ENCODE measurements at regions not wholly inside any gene's neighbourhood (a gene's known extent, or its start where the extent isn't known, plus 50 kb on each side); places are given as distances from the start of the nearest gene placed in this dataset.

GRCh38 chr1:60670302-60670701 lies 412.1 kb upstream of the NFIA start:
- TF ChIP-seq CTCF (IDR thresholded peaks at IDR 0.05; ENCODE audit: insufficient read depth, low read length): no peak
- TF ChIP-seq, protein P1, sequence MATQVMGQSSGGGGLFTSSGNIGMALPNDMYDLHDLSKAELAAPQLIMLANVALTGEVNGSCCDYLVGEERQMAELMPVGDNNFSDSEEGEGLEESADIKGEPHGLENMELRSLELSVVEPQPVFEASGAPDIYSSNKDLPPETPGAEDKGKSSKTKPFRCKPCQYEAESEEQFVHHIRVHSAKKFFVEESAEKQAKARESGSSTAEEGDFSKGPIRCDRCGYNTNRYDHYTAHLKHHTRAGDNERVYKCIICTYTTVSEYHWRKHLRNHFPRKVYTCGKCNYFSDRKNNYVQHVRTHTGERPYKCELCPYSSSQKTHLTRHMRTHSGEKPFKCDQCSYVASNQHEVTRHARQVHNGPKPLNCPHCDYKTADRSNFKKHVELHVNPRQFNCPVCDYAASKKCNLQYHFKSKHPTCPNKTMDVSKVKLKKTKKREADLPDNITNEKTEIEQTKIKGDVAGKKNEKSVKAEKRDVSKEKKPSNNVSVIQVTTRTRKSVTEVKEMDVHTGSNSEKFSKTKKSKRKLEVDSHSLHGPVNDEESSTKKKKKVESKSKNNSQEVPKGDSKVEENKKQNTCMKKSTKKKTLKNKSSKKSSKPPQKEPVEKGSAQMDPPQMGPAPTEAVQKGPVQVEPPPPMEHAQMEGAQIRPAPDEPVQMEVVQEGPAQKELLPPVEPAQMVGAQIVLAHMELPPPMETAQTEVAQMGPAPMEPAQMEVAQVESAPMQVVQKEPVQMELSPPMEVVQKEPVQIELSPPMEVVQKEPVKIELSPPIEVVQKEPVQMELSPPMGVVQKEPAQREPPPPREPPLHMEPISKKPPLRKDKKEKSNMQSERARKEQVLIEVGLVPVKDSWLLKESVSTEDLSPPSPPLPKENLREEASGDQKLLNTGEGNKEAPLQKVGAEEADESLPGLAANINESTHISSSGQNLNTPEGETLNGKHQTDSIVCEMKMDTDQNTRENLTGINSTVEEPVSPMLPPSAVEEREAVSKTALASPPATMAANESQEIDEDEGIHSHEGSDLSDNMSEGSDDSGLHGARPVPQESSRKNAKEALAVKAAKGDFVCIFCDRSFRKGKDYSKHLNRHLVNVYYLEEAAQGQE (IDR thresholded peaks at IDR 0.05; ENCODE audit: insufficient replicate concordance, low read depth): no peak
- no peak for TF ChIP-seq POLR2AphosphoS5 (IDR thresholded peaks at IDR 0.05; ENCODE audit: low read depth)

All from HL-60 (cell line).